Hepatocyte (in vitro differentiated cells): ENCODE measurements at regions not wholly inside any gene's neighbourhood (a gene's known extent, or its start where the extent isn't known, plus 50 kb on each side); places are given as distances from the start of the nearest gene placed in this dataset.

Experiments
- EZH2 ChIP-seq: fragments of 200-600 bp; sonication (generic); IDR thresholded peaks from 2 replicates; pipeline ENCODE4 v1.6.1; 2016; ENCODE audit warnings: antibody characterized with exemption, mild to moderate bottlenecking, borderline replicate concordance
- EZH2phosphoT487 ChIP-seq: fragments of 200-600 bp; sonication (generic); IDR thresholded peaks from one replicate; pipeline ENCODE4 v1.6.1; 2018; ENCODE audit warnings: antibody characterized with exemption, mild to moderate bottlenecking, low read depth, moderate library complexity; ENCODE audit not compliant: unreplicated experiment, severe bottlenecking
- TF ChIP-seq, protein P1 (sequence below): fragments of 200-600 bp; sonication (generic); IDR thresholded peaks from 2 replicates; pipeline ENCODE4 v1.5.1; 2016; ENCODE audit warnings: antibody characterized with exemption, mild to moderate bottlenecking; ENCODE audit not compliant: poor library complexity

GRCh38 chr6:137968901-137969300 lies 101.8 kb downstream of the TNFAIP3 start:
- TF ChIP-seq, protein P1, sequence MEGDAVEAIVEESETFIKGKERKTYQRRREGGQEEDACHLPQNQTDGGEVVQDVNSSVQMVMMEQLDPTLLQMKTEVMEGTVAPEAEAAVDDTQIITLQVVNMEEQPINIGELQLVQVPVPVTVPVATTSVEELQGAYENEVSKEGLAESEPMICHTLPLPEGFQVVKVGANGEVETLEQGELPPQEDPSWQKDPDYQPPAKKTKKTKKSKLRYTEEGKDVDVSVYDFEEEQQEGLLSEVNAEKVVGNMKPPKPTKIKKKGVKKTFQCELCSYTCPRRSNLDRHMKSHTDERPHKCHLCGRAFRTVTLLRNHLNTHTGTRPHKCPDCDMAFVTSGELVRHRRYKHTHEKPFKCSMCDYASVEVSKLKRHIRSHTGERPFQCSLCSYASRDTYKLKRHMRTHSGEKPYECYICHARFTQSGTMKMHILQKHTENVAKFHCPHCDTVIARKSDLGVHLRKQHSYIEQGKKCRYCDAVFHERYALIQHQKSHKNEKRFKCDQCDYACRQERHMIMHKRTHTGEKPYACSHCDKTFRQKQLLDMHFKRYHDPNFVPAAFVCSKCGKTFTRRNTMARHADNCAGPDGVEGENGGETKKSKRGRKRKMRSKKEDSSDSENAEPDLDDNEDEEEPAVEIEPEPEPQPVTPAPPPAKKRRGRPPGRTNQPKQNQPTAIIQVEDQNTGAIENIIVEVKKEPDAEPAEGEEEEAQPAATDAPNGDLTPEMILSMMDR: no peak
- TF ChIP-seq EZH2 (no peak), EZH2phosphoT487 (no peak)
